Parathyroid adenoma (tissue), 2 donors: ENCODE measurements at regions not wholly inside any gene's neighbourhood (a gene's known extent, or its start where the extent isn't known, plus 50 kb on each side); places are given as distances from the start of the nearest gene placed in this dataset.

ENCODE experiments used
- H2AFZ ChIP-seq: fragments of 300-600 bp; sonication (generic); one replicate; pipeline ENCODE4 v1.7.0; 2017; ENCODE audit warnings: antibody characterized with exemption, mild to moderate bottlenecking
- H3K27ac ChIP-seq: fragments of 300-600 bp; sonication (generic); one replicate; pipeline ENCODE4 v1.7.0; 2017
- H3K27me3 ChIP-seq: fragments of 300-600 bp; sonication (generic); one replicate; pipeline ENCODE4 v1.7.0; 2017; ENCODE audit warnings: low read length; ENCODE audit not compliant: control insufficient read depth, insufficient read depth
- H3K36me3 ChIP-seq: fragments of 300-600 bp; sonication (generic); one replicate; pipeline ENCODE4 v1.7.0; 2017; ENCODE audit warnings: low read length; ENCODE audit not compliant: control insufficient read depth, insufficient read depth
- H3K4me1 ChIP-seq: fragments of 300-600 bp; sonication (generic); one replicate; pipeline ENCODE4 v1.7.0; 2017; ENCODE audit warnings: control low read depth
- H3K4me2 ChIP-seq: fragments of 300-600 bp; sonication (generic); one replicate; pipeline ENCODE4 v1.7.0; 2017; ENCODE audit warnings: low read length
- H3K4me3 ChIP-seq: fragments of 300-600 bp; sonication (generic); one replicate; pipeline ENCODE4 v1.7.0; 2017; ENCODE audit warnings: low read depth, low read length
- H3K79me2 ChIP-seq: fragments of 300-600 bp; sonication (generic); one replicate; pipeline ENCODE4 v1.7.0; 2017; ENCODE audit warnings: control low read depth
- H3K9ac ChIP-seq: fragments of 300-600 bp; sonication (generic); one replicate; pipeline ENCODE4 v1.7.0; 2017; ENCODE audit warnings: mild to moderate bottlenecking
- H3K9me3 ChIP-seq: fragments of 300-600 bp; sonication (generic); one replicate; pipeline ENCODE4 v1.7.0; 2017; ENCODE audit warnings: low read length; ENCODE audit not compliant: control insufficient read depth
- TF ChIP-seq, protein P1 (sequence below): fragments of 300-600 bp; sonication (generic); IDR thresholded peaks from one replicate; pipeline ENCODE4 v1.7.0; 2017; ENCODE audit warnings: antibody characterized with exemption, mild to moderate bottlenecking
- donor health status: primary hyperparathyroidism.

GRCh38 chr18:30814446-30814845, 228.1 kb downstream of the DSC3 start:
- Histone ChIP-seq H3K4me3 (no peak overlapping the region), H3K27me3 (no peaks in the 10 kb centered on the region), H2AFZ (no peak overlapping the region), H3K4me2 (no peak overlapping the region), H3K9me3 (no peaks in the 10 kb centered on the region), H3K4me1 (no peaks in the 10 kb centered on the region), H3K27ac (no peak overlapping the region), H3K79me2 (no peaks in the 10 kb centered on the region), H3K36me3 (no peaks in the 10 kb centered on the region), H3K9ac (no peak overlapping the region)
- TF ChIP-seq, protein P1, sequence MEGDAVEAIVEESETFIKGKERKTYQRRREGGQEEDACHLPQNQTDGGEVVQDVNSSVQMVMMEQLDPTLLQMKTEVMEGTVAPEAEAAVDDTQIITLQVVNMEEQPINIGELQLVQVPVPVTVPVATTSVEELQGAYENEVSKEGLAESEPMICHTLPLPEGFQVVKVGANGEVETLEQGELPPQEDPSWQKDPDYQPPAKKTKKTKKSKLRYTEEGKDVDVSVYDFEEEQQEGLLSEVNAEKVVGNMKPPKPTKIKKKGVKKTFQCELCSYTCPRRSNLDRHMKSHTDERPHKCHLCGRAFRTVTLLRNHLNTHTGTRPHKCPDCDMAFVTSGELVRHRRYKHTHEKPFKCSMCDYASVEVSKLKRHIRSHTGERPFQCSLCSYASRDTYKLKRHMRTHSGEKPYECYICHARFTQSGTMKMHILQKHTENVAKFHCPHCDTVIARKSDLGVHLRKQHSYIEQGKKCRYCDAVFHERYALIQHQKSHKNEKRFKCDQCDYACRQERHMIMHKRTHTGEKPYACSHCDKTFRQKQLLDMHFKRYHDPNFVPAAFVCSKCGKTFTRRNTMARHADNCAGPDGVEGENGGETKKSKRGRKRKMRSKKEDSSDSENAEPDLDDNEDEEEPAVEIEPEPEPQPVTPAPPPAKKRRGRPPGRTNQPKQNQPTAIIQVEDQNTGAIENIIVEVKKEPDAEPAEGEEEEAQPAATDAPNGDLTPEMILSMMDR, result no peak

DNA sequence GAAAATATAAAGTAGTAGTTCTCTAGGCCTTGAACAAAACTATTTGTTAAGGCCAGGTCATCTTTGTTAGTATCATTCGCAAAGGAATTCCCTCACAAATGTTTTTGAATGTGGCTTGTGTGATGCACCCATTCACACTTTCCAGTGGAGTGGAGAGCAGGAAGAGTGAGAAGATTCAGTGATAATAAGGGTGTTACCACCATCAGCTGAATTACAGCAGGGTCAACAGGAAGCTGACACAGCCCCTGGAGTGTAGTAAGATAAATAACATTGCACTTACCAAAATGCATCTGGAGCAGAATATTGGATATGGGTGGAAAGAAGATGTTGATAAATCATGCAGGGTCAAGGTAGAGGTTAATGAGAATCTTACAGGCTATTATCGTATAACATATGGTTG, 231.0 kb downstream of the DSC3 start:
- Histone ChIP-seq H3K27ac (no peak overlapping the region), H3K79me2 (no peaks in the 10 kb centered on the region), H2AFZ (no peak overlapping the region), H3K9ac (no peak overlapping the region), H3K4me2 (no peak overlapping the region), H3K36me3 (no peaks in the 10 kb centered on the region), H3K4me3 (no peak overlapping the region), H3K9me3 (no peaks in the 10 kb centered on the region), H3K27me3 (no peaks in the 10 kb centered on the region), H3K4me1 (no peaks in the 10 kb centered on the region)
- TF ChIP-seq, protein P1, result no peak

GRCh38 chr18:30810580-30810979, 232.0 kb downstream of the DSC3 start:
- H2AFZ ChIP-seq, result no peak overlapping the region
- no peak overlapping the region for H3K4me3 ChIP-seq
- H3K79me2 ChIP-seq, result no peaks in the 10 kb centered on the region
- no peaks in the 10 kb centered on the region for H3K36me3 ChIP-seq
- no peak overlapping the region for H3K4me2 ChIP-seq
- TF ChIP-seq, protein P1, result no peak
- no peak overlapping the region for H3K9ac ChIP-seq
- H3K27ac ChIP-seq, result no peak overlapping the region
- no peaks in the 10 kb centered on the region for H3K9me3 ChIP-seq
- no peaks in the 10 kb centered on the region for H3K4me1 ChIP-seq
- no peaks in the 10 kb centered on the region for H3K27me3 ChIP-seq

DNA sequence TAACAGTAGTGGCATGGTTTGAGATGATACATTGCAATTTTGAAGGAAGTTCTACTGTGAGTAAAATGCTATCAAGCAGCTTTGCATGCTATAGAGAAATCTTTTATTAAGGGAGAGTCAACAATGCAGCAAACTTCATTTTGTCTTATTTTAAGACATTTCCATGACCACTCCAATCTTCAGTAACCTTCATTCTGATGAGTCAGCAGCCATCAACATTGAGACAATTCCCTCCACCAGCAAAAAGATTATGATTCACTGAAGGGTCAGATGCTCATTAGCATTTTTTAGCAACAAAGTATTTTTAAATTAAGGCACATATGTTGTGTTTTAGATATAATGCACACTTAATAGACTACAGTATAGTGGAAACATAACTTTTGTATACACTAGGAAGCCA, 235.7 kb downstream of the DSC3 start:
- Histone ChIP-seq H3K27me3 (no peaks in the 10 kb centered on the region), H2AFZ (no peak overlapping the region), H3K36me3 (no peaks in the 10 kb centered on the region), H3K27ac (no peak overlapping the region), H3K9me3 (no peaks in the 10 kb centered on the region), H3K4me2 (no peak overlapping the region), H3K4me3 (no peak overlapping the region), H3K9ac (no peak overlapping the region), H3K4me1 (no peaks in the 10 kb centered on the region), H3K79me2 (no peaks in the 10 kb centered on the region)
- TF ChIP-seq, protein P1, result no peak

- no peak overlapping the region for H3K4me2 ChIP-seq
- no peak overlapping the region for H3K4me3 ChIP-seq
- H3K79me2 ChIP-seq, result no peaks in the 10 kb centered on the region
- H3K27ac ChIP-seq, result no peak overlapping the region
- no peaks in the 10 kb centered on the region for H3K4me1 ChIP-seq
- H2AFZ ChIP-seq, result no peak overlapping the region
- H3K9ac ChIP-seq, result no peak overlapping the region
- TF ChIP-seq, protein P1, result no peak
- H3K36me3 ChIP-seq, result no peaks in the 10 kb centered on the region
- no peaks in the 10 kb centered on the region for H3K27me3 ChIP-seq
- H3K9me3 ChIP-seq, result no peaks in the 10 kb centered on the region
These were observed 241.7 kb downstream of the DSC3 start for GRCh38 chr18:30800800-30801199.
